ENCODE measurements at regions not wholly inside any gene's neighbourhood (a gene's known extent, or its start where the extent isn't known, plus 50 kb on each side); places are given as distances from the start of the nearest gene placed in this dataset.

DNA sequence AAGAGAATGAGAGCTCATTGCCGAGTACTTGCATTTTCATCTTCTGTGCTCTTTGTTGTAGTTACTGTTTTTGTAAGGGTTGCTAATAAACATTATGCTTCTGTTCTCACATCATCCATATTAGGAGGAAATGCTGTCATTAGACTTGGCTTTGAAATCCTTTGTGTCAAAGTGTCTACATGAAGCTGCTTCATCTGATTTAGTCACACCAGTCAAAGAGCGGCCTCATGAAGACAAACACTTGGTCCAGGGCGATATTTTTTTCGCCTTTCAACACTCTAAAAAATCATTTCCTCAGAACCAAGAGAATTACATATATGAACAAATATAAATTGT, 105.0 kb downstream of the SPRY2 start:
- peak; percentile 46 to 47 for DNase-seq

DNA sequence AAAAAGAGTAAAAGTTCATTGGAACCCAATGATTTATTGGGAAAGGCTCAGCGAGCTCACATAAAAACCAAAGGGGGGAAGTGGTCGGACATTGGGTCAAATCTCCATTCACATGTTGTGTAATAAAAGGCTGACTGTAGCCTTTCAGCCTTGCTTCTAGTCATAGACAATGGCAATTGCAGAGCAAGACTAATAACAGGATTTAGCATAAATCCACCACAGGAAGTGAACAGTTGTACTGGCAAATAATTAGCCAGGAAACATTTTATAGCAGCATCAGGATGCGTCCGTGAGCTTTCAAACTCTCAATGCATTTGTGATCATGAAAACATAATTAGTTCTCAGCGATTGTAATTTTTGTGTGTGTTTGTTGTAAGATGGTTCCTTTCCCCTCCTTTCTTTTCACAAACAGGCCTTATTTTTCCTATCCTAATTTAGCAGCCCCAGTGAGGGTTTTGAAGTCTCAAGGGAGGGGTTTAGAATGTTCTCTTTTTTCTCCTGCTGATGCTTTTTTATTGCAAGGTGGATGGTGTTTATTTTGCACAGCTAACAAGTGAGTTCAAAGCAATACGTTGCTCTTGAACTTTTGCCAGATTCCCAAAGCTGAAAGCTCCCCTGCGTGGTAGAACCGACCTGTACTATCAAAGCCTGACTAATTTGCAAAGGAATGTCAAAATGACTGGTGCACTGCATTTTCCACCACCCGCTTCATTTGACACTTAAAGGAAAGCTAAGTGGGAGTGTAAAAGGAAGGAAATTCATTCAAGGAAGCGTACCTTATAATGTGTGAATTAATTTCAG, 105.6 kb downstream of the SPRY2 start:
- peak; percentile 74 to 88 for DNase-seq

DNA sequence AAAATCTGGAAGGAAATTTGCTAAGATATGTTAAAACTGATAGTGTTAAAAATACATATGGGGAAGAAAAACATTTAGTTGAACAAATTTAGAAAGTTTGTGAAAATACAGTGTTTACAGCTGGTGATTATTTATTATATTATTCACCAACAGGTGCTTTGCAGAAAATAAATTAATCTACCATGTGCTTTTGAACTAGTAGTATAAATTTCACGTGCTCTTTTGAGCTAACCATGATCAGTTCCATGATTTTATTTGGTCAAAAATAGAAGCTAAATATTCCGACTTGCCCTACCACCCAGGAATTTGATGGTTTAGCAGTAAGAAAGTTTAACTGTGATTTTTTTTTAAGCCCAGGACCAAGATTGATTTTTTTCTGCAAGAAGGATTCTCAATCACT, 113.3 kb downstream of the SPRY2 start:
- no peak for DNase-seq

DNA sequence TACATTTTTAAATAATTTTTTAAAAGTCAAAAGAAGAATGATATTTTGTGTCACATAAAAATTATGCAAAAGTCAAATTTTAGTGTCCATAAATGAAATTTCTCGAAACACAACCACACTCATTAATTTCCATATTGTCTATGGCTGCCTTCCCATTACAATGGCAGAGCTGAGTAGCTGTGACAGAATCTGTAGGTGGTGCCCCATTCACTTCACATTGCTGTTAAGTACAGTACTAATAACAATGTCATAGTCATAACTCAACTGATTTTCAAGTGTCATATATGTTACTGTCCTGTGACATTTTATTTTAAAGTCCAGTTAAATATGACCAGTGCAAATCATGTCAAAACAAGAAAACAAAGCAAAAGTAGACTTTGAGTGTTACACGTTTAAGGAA, 114.3 kb downstream of the SPRY2 start:
- no peak for DNase-seq

DNA sequence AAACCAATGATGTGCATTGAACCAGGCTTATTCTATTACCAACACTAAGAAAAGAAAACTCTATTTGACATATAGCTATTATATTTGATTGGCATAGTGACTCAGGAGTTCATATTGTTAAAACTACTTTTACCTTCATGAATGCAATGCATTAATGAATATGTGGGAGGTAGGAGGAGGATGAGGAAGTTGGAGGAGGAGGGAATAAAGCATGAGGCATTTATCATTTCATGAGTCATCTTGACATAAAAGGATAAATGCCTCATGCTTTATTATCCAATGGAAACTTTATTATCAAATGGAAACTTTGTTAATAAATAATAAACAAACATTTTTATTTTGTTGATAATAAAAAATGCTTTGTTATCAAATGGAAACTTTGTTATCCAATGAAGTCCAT, 116.5 kb downstream of the SPRY2 start:
- peak; percentile 42 to 57 for DNase-seq

DNA sequence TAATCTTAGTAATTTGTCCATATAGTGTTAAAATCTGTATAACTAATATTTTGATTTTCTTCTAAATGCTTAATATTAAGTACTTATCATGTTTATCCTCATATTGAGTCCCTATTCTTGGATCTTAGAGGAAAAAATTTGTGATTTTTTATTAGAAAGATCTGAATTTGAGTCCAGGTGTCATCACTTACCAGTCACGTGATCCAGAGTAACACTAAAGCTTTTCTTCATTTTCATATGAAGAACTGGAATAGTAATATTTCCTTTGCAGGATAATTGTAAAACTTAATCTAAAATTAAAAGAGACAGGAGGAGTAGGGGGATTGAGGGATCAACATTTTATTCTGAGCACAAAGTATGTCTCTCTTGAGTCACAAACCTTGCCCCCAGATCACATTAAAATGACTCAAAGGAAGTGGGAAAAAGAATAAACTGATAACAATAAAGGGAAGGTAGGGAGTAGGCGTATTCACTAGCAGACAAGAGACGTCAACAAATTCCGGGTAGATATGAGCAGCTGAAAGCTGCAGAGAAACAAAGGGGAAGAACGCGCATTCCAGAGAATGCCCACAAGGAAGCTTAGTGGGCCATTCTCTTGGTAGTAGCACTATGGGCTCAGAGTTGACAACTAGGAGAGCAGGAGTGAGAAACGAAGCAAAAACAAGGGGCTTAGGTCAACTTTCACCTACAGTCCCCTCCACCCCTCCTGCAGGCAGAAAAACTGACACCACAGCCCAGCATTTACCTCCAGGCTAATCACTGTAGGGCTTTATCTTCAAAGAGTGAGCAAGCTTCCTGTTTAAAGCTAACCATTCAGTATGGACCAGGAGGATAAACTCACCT, 123.1 kb downstream of the SPRY2 start:
- DNase-seq: no peak

DNA sequence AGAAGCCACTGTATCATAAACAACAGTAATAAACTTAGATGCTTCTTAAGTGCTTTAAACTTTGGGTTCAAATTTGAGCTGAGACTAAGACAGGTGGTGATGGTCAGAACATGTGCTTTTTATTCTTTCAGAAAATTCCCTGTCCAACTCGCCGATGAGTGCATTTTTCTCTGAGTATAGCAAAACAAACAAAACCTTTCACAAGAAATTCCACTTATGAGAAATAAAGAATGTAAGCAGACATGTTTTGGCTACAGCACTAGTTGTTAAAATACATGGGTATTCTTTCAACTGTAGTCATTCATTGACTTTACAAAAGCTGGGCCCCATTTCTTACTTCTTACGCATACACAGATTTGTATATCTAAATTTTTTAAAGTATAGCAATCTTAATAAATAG, 125.6 kb downstream of the SPRY2 start:
- no peak for DNase-seq

DNA sequence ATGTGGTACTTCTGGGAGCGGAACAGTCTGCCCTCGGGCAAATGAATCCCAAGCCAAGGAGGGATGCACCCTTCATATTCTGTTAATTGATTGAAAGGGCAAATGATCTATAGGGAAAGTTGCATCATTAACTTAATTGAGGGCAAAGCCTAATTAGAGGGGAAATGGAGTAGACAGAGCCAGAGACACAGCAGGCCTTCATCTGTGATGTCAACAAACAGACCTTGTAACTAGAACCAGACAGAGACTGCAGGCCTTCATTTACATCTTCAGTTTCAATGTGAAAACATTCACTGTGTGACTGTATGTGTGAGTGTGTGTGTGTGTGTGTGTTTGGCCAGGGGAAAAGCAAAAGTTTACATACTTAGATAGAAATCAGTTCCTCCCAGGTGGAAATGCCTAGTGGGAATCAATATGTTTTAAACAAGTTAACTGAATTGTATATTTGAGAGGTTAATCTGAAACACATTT, 126.4 kb downstream of the SPRY2 start:
- no peak for DNase-seq

DNA sequence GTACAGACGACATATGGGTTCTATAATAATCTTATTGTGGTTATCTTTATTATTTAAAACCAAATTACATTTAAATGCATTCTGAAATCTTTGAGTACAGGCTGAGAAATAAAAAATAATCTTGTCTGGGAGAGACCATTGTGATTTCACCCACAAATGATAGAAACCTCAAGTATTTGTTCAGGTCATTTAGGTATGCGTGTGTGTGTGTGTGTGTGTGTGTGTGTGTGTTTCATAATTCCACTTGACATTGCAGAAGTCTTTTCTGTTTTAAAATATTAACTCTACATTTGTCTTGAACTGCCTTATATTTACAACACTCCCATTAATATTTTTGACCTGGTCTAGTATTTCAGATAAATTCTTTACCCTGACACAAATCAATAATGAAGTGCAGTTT, 126.9 kb downstream of the SPRY2 start:
- no peak for DNase-seq

DNA sequence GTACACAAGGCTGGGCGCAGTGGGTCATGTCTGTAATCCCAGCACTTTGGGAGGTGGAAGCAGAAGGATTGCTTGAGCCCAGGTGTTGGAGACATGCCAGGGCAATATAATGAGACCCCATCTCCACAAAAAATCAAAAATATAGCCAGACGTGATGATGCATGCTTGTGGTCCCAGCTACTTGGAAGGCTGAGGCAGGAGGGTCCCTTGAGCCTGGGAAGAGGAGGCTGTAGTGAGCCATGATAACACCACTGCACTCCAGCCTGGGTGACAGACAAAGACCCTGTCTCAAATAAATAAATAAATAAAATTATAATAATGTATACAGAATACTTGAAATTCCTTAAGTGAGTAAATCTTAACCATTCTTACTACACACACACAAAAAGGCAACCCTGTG, 127.7 kb downstream of the SPRY2 start:
- DNase-seq: no peak

DNA sequence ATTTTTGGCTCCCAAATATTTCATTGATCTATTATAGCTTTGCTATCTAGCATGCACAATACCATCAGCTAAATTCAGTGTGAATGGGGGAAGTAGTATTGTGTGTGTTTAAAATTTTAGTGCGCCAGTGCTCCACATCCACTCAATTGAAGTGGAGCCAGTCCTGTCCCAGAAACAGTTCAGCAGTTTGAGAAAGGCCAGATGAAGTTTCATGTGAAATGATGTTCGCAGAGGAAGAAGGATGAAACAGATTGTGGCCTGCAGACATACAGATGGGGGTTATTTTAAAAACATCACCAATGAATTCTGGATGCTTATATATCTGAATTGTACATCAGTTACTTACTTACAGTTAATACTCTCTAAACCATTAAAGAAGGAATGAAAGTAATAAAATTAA, 129.4 kb downstream of the SPRY2 start:
- DNase-seq: no peak

DNA sequence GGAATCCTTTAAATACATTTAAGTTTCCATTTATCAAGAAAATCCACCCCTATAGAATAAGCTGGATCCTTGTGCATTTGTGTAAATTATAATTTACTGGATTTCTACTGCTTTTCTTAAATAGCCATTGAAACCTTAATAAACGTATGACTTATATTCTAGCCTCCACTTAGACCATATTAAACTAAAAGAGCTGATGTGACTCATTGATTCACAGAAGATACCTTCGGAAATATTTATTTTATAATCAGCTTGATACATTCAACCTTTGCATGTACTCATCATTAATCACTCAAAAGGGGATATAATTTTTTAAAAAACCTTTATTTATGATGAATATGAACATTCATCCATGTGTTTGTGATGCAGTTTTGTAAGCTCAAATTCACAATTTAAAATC, 136.3 kb downstream of the SPRY2 start:
- no peak for DNase-seq

DNA sequence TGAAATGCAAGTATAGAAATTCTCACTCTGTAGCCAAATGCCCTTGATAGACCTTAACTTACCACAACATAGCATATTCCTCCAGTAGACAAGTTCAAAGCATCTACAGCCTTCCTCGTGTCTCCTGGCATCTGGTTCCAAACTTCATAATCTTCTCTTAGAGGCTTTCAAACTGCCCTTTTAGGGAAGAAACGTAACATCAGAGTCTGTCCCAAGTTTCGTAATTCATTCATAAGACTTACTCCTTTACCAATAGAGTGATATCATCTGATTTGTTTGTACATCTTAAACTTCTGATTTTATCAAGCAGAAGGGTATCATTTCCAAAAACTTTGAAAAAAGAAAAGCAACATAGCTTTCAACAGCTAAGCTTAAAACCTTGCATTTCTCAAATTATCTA, 137.4 kb downstream of the SPRY2 start:
- peak; percentile 62 to 81 for DNase-seq

DNA sequence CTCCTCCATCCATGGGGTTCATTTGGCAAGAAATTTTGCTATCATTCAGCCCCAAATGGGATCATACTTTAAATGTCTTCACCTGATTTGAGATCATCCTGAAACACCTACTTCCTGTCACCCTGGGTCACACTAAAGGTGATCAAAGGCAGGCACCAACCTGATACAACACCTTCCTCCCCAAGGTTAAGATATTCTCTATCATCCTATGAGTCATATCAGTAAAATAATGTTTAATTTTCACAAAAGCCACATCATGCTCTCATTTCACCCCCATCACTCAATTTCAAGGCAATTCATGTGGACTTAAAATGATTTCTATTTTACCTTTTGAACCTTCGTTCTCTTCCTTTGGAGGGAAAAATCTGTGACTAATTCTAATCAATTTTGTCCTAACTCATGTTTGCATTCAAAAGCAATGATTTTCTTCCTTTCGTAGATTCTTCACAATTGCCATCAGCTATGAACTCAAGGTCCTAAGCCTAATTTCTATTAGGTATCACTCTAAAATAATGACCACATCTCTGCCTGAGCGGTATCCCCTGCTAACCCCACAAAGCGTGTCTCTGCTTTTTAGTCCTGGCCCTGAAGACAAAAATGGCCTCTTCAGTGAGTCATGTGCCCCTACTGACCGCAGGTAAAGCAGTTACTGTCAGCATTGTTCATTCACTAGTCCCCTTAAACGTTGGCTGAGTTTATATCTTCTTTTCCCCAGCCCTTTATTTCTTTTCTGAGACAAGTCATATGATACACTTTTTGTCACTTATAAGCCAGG, 139.0 kb downstream of the SPRY2 start:
- DNase-seq: no peak

DNA sequence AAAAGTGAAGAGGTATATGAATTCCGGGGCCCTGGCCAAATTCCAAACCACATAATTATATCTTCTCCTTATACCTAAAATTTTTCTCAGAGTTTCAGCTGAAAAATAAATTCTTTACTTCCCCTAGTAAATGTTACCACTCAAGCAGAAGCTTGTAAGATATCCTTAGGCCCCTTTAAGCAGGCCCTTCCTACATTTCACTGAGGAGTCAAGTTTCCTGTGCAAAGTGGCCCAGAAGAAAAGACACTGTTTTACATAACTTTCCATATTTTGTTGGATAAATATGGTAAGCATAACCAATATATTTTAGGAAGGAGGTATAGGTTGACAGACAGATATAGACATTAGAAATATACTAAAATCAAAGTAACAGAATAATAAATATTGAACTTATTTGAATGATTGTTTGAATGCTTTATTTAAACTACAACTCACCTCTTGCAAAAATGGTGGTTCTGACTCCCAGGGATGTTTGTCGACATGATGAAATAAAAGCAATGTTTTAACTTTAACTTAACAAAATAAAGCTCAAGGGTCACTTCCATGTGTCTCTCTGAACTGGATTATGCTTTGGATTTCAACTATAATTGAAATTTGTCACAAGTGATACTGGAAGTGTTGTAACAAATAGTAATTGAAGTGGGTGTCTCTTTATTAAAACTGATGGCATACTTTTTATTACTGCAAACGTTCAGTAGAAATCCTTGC, 141.2 kb downstream of the SPRY2 start:
- DNase-seq: no peak

DNA sequence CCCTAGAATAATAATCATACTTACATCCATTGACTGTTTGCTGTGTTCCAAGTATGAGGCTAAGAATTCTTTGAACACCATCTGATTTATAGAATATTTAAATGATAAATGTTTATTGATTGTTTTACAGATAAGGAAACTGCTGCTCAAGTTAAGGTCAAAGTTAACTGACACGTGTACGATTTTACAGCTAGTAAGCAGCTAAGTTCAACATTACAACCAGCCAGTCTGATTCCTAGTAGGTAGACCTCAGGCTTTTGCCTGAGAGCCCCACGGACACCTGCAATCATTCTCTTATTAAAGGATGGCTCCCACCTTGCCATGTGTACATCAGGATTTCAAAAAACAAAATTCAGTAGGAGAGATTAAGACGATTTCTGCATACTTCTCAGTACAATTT, 141.9 kb downstream of the SPRY2 start:
- DNase-seq: no peak

DNA sequence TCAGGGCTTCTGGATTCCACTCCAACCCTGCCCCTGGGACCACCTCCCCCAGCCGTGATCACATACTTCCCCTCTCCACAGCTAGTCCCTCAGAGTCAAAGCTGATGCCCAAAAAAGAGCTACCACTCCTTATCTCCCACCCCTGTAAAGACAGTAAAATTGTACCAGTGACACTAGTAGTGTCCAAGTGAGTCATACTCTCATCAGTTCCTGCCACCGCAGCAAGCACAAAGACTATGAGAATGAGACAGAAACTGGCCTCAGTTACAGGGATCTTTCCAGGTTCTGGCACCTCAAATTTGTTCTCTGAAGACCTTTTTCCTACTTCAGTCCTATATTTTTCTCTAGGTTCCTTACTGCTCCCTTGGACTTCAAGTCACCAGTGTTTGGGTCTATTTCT, 144.2 kb downstream of the SPRY2 start:
- DNase-seq: no peak

DNA sequence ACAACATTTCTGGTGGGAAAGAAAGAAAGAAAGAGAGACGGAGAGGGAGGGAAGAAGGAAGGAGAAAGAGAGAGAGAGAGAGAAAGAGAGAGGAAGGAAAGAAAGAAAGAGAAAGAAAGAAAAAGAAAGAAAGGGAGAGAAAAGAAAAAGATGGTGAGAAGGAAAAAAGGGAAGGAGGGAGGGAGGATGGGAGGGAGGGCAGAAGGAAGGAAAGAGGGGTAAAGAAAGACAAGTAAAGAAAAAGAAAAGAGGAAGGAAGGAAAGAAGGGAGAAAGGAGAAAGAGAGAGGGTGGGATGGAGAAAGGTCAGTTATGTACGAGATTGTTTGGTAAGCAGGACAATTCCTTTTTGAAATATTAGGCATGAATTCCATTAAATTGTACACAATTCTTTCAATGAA, 145.3 kb downstream of the SPRY2 start:
- DNase-seq: no peak

DNA sequence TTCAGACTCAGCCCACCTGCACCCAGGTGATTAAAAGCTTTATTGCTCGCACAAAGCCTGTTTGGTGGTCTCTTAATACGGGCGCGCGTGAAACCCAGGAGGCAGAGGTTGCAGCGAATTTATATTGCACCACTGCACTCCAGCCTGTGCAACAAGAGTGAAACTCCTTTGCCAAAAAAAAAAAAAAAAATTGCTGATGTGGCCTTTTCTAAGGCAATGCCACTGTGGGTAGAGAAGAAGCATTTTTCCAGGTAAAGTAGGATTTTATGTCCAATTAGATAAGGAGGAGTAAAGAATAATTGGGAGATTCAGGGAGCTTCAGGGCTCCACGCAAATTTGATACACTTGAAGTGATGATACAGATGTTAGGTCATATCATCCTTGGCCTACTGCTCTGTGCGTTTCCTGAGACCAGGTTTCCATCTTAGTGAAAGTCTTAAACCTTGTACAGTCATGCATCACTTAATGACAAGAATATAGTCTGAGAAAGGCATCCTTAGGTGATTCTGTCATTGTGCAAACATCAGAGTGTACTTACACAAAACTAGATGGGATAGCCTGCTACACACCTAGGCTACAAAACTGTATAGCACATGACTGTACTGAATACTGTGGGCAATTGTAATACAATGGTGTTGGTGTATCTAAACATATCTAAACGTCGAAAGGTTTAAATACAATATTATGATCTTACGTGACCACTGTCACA, 150.9 kb downstream of the SPRY2 start:
- DNase-seq: no peak

DNA sequence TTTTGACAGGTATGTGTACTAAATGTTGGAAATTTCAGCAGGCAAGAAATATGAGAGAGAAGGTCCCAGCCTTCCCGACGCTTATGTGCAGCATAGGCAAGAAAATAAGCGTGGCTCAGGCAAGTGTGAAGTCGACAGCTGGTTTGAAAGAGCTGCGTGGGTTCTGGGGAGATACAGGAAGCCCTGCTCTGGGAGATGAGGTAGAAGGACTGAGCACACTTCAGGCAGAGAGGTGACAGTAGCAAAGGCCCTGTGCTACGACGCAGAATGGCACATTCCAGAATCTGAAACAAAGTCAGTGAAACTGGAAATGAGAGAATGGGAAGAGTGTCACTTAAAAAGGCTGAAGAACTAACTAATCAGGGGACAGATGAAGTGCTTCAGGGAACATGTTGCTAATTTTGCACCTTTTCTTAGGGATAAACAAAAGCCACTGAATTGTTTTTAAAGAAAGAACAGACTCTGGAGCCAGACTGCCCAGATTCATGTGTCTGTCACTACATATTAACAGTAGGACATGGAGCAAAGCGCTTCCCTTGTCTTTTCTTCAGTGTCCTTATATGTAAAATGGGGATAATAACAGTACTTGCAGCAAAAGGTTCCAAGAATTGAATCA, 160.1 kb downstream of the SPRY2 start:
- no peak for DNase-seq

DNA sequence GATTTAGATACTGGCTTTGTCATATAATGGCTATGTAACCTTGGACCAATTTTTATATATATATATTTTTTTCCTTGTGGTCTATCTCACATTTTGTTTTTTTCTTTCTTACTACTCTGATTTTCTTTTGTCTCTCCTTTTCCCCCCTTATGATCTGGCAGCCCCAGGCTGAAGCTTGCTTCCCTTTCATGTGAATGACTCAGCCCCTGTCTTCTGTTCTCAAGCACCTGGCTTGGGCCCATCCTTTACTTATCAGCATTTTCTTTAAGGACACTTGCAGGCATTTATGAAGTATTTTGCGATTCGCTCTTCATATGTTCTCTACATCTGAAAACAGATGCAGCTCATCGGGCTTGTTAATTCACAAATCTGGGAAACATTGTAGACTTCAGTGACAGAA, 163.6 kb downstream of the SPRY2 start:
- no peak for DNase-seq

DNA sequence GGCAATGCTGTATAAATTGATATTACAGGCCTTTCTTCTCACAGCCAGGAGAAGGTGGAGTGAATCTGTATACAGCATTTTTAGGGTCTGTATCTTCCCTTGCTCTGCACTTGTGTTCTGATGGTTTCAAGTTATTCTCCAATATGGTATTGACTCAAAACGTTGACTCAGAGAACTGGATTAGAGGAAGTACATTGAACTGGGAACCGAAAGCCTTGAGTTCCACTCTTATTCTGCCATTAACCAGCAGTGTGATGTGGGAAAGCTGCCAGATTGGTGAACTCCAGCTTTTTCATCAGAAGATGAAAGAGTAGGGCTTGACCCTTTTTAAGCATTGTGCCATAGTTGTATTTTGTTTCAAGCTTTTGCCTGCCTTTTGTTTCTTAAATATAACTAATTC, 167.7 kb downstream of the SPRY2 start:
- peak; percentile 92 to 95 for DNase-seq
